Loucy (cell line): ENCODE measurements at regions not wholly inside any gene's neighbourhood (a gene's known extent, or its start where the extent isn't known, plus 50 kb on each side); places are given as distances from the start of the nearest gene placed in this dataset.

ENCODE experiments used
- H2AFZ ChIP-seq: fragments of 200-600 bp; sonication (generic); 2 replicates; pipeline ENCODE4 v1.6.0; 2016; ENCODE audit warnings: antibody characterized with exemption, mild to moderate bottlenecking, low read length, moderate library complexity
- H3F3A ChIP-seq: fragments of 200-600 bp; 2 replicates; pipeline ENCODE4 v1.6.0; 2016; ENCODE audit warnings: antibody characterized with exemption, low read depth, mild to moderate bottlenecking
- H3K27me3 ChIP-seq: fragments of 200-600 bp; sonication (generic); 2 replicates; pipeline ENCODE4 v1.6.1; 2014; ENCODE audit warnings: low read length, mild to moderate bottlenecking; ENCODE audit not compliant: insufficient read depth, poor library complexity, severe bottlenecking
- H3K36me3 ChIP-seq: fragments of 200-600 bp; sonication (generic); 2 replicates; pipeline ENCODE4 v1.6.1; 2016; ENCODE audit warnings: low read length; ENCODE audit not compliant: insufficient read depth
- H3K4me1 ChIP-seq: fragments of 200-600 bp; sonication (generic); 2 replicates; pipeline ENCODE4 v1.5.1; 2014; ENCODE audit warnings: low read length, mild to moderate bottlenecking; ENCODE audit not compliant: insufficient read depth, poor library complexity, severe bottlenecking
- H3K4me2 ChIP-seq: fragments of 200-600 bp; sonication (generic); 2 replicates; pipeline ENCODE4 v1.6.0; 2014; ENCODE audit warnings: antibody characterized with exemption, low read length, low read depth, mild to moderate bottlenecking; ENCODE audit not compliant: poor library complexity, severe bottlenecking
- H3K4me3 ChIP-seq: fragments of 200-600 bp; sonication (generic); 2 replicates; pipeline ENCODE4 v1.5.1; 2014; ENCODE audit warnings: low read length, mild to moderate bottlenecking, mixed read lengths; ENCODE audit not compliant: poor library complexity, severe bottlenecking
- H3K79me2 ChIP-seq: fragments of 200-600 bp; sonication (generic); 2 replicates; pipeline ENCODE4 v1.6.1; 2014; ENCODE audit warnings: low read length; ENCODE audit not compliant: insufficient read depth
- H3K9ac ChIP-seq: fragments of 200-600 bp; sonication (generic); 2 replicates; pipeline ENCODE4 v1.6.0; 2014; ENCODE audit warnings: mild to moderate bottlenecking, low read depth, low read length, moderate library complexity; ENCODE audit not compliant: poor library complexity, severe bottlenecking
- H3K9me2 ChIP-seq: fragments of 200-600 bp; sonication (generic); replicated peaks from 2 replicates; pipeline ENCODE4 v1.6.1; 2016; ENCODE audit warnings: low read depth, low read length, mixed read lengths
- H3K9me3 ChIP-seq: fragments of 200-600 bp; sonication (generic); 2 replicates; pipeline ENCODE4 v1.6.1; 2014; ENCODE audit warnings: mild to moderate bottlenecking, antibody characterized with exemption, low read length, low read depth; ENCODE audit not compliant: insufficient read depth
- H4K20me1 ChIP-seq: fragments of 200-600 bp; sonication (generic); 2 replicates; pipeline ENCODE4 v1.6.0; 2014; ENCODE audit warnings: antibody characterized with exemption, low read length, mild to moderate bottlenecking; ENCODE audit not compliant: insufficient read depth, poor library complexity, severe bottlenecking
- EZH2phosphoT487 ChIP-seq: fragments of 200-600 bp; IDR thresholded peaks from 2 replicates; pipeline ENCODE4 v1.6.1; 2018; ENCODE audit warnings: antibody characterized with exemption, mild to moderate bottlenecking, moderate library complexity, borderline replicate concordance
- TF ChIP-seq, protein P1 (sequence below): fragments of 200-600 bp; sonication (generic); conservative IDR thresholded peaks from 2 replicates; pipeline ENCODE4 v1.5.1; 2014; ENCODE audit warnings: mild to moderate bottlenecking, antibody characterized with exemption, low read length

DNA sequence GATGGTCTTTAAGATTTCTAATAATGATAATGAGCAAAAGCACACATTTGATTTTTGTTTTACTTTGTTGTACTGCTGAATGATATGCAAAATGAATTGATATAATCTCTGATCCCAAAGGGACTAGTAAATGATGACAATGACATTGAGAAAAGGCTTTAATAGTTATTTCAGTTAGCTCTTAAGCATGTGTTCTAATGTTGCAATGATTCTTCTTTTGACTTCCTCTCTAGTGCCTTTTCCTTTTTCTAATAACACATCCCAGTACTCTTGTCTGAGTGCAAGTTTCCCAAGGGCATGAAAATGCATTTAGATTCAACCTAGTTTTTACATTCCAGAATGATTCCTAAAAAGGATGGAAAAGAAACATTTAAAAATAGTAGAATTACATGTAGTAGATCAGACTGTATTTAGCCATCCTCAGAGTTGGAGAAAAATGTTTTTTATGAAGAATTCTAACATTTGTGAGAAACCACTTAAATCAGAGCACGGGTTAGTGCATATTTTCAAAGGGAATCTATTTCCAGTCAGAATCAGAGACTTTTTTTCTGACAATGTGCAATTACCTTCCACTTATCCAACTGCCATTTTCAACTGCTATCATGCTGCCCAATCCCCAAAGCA is 508.8 kb downstream of the C4orf33 start:
- no peaks in the 10 kb centered on the region for H3K79me2 ChIP-seq
- no peak for TF ChIP-seq EZH2phosphoT487
- TF ChIP-seq, protein P1, sequence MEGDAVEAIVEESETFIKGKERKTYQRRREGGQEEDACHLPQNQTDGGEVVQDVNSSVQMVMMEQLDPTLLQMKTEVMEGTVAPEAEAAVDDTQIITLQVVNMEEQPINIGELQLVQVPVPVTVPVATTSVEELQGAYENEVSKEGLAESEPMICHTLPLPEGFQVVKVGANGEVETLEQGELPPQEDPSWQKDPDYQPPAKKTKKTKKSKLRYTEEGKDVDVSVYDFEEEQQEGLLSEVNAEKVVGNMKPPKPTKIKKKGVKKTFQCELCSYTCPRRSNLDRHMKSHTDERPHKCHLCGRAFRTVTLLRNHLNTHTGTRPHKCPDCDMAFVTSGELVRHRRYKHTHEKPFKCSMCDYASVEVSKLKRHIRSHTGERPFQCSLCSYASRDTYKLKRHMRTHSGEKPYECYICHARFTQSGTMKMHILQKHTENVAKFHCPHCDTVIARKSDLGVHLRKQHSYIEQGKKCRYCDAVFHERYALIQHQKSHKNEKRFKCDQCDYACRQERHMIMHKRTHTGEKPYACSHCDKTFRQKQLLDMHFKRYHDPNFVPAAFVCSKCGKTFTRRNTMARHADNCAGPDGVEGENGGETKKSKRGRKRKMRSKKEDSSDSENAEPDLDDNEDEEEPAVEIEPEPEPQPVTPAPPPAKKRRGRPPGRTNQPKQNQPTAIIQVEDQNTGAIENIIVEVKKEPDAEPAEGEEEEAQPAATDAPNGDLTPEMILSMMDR, result no peak
- H3K4me1 ChIP-seq, result peaks cover 19% of the 10 kb centered on the region
- peak overlapping the region; percentile 47 for H3K4me2 ChIP-seq
- H3K27me3 ChIP-seq, result no peaks in the 10 kb centered on the region
- H3K9me2 ChIP-seq, result no peaks in the 10 kb centered on the region
- peak overlapping the region; percentile 26; the same call in 1 of the 2 replicates for H2AFZ ChIP-seq
- H3F3A ChIP-seq, result no peaks in the 10 kb centered on the region
- peak overlapping the region; percentile 3 for H3K4me3 ChIP-seq
- H3K9ac ChIP-seq, result no peak overlapping the region
- no peaks in the 10 kb centered on the region for H3K36me3 ChIP-seq
- no peaks in the 10 kb centered on the region for H3K9me3 ChIP-seq
- H4K20me1 ChIP-seq, result no peaks in the 10 kb centered on the region

DNA sequence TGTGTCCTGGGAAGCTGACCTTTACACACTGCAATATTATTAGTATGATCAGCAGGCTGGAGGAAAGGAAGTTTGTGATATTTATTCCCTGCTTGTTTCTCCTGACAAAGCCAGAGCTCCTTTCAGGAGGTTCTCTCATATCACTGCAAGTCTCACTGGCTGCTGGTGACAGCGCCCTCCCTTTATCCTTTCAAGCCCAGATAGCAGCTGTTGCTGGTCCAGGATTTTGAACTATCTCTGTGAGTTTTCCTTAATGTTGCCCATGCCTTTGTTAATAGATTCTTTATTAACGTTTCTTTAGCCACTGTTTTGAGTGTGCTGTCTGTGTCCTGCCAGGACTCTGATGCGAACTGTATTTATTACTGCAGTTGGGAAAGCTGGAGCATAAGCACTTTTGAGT is 518.7 kb downstream of the C4orf33 start:
- no peaks in the 10 kb centered on the region for H3K4me1 ChIP-seq
- no peaks in the 10 kb centered on the region for H4K20me1 ChIP-seq
- TF ChIP-seq EZH2phosphoT487, result no peak
- TF ChIP-seq, protein P1, result no peak
- no peaks in the 10 kb centered on the region for H3K79me2 ChIP-seq
- no peaks in the 10 kb centered on the region for H3K36me3 ChIP-seq
- H3K4me2 ChIP-seq, result no peak overlapping the region
- H3K9me2 ChIP-seq, result no peaks in the 10 kb centered on the region
- no peaks in the 10 kb centered on the region for H3F3A ChIP-seq
- H3K27me3 ChIP-seq, result no peaks in the 10 kb centered on the region
- H3K4me3 ChIP-seq, result no peak overlapping the region
- no peak overlapping the region for H3K9ac ChIP-seq
- H3K9me3 ChIP-seq, result no peaks in the 10 kb centered on the region
- H2AFZ ChIP-seq, result peak overlapping the region; percentile 52

DNA sequence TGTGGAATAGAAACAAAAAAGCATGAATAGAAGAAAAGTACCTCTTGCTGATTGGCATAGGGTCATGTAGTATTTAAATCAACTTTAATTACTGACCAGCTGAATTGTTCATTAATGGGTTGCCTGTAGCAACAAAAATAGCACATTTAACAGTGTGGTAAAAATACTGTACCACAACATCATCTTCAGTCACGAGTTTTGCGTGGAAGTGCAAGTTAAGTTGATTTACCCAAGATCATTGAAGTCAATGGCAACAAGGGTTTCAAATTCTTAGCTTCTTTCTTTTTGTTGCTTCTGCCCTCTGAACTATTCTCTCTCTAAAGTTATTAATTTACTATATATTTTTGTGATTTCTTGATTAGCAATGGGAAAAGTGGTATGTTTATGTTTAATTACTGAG is 526.6 kb downstream of the C4orf33 start:
- H3K4me1 ChIP-seq, result peaks cover 25% of the 10 kb centered on the region
- H3K9ac ChIP-seq, result peak overlapping the region; percentile 65
- no peaks in the 10 kb centered on the region for H3K9me2 ChIP-seq
- peak overlapping the region; percentile 73 for H3K4me2 ChIP-seq
- no peaks in the 10 kb centered on the region for H3K36me3 ChIP-seq
- H3K79me2 ChIP-seq, result no peaks in the 10 kb centered on the region
- H3F3A ChIP-seq, result peaks cover 7% of the 10 kb centered on the region
- H3K4me3 ChIP-seq, result peak overlapping the region; percentile 51
- no peaks in the 10 kb centered on the region for H4K20me1 ChIP-seq
- TF ChIP-seq, protein P1, result no peak
- TF ChIP-seq EZH2phosphoT487, result no peak
- no peaks in the 10 kb centered on the region for H3K9me3 ChIP-seq
- no peaks in the 10 kb centered on the region for H3K27me3 ChIP-seq
- H2AFZ ChIP-seq, result peak overlapping the region; percentile 47; the same call in 1 of the 2 replicates
